ENCODE measurements at regions not wholly inside any gene's neighbourhood (a gene's known extent, or its start where the extent isn't known, plus 50 kb on each side); places are given as distances from the start of the nearest gene placed in this dataset.

GRCh38 chrX:129230168-129230567 lies 293.1 kb downstream of the SMARCA1 start:
- ChIA-PET POLR2A (no interaction called here), CTCF (no interaction called here)
- no peak for TF ChIP-seq ZNF384 (IDR thresholded peaks at IDR 0.05)
- no peak for TF ChIP-seq FOXK2 (IDR thresholded peaks at IDR 0.05)
- no peak for TF ChIP-seq L3MBTL2 (conservative IDR thresholded peaks at IDR 0.05)
- no peak for TF ChIP-seq CTBP1 (IDR thresholded peaks at IDR 0.05; ENCODE audit: borderline replicate concordance)
- no peak for TF ChIP-seq TARDBP (IDR thresholded peaks at IDR 0.05)
- no peak for TF ChIP-seq HDGF (IDR thresholded peaks at IDR 0.05; ENCODE audit: borderline replicate concordance)
- TF ChIP-seq FOXM1 (IDR thresholded peaks at IDR 0.05; ENCODE audit: borderline replicate concordance), result no peak
- TF ChIP-seq, protein P1, sequence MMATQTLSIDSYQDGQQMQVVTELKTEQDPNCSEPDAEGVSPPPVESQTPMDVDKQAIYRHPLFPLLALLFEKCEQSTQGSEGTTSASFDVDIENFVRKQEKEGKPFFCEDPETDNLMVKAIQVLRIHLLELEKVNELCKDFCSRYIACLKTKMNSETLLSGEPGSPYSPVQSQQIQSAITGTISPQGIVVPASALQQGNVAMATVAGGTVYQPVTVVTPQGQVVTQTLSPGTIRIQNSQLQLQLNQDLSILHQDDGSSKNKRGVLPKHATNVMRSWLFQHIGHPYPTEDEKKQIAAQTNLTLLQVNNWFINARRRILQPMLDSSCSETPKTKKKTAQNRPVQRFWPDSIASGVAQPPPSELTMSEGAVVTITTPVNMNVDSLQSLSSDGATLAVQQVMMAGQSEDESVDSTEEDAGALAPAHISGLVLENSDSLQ (IDR thresholded peaks at IDR 0.05), result no peak
- TF ChIP-seq NFRKB (IDR thresholded peaks at IDR 0.05), result no peak
- no peak for TF ChIP-seq FOXA1 (IDR thresholded peaks at IDR 0.05)
- TF ChIP-seq BHLHE40 (IDR thresholded peaks at IDR 0.05; ENCODE audit: borderline replicate concordance), result no peak
- DNase-seq (ENCODE audit: extremely low spot score), result no peak

DNA sequence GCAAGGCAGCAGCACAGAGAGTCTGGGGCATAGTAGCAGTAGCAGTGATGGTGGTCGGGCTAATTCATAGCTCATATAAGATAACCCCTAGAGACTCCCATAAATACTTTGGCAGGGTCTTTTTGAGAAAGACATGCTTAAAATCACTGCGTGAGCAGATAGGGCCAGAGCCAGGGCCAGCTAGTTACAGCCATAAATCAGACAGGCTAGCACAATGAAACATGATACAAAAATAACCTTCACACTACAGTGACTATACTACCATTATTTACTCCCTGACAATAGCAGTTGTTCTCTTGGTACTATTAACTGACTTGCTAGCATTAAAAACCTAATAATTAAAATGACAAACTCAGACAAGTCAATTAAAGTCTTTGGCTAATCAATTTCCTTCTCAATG lies 295.9 kb downstream of the SMARCA1 start:
- POLR2A ChIA-PET, result no interaction called here
- no peak for DNase-seq (ENCODE audit: extremely low spot score)
- no peak for TF ChIP-seq CTBP1 (IDR thresholded peaks at IDR 0.05; ENCODE audit: borderline replicate concordance)
- TF ChIP-seq, protein P1 (IDR thresholded peaks at IDR 0.05), result peak; percentile 73
- no peak for TF ChIP-seq ZNF384 (IDR thresholded peaks at IDR 0.05)
- TF ChIP-seq FOXA1 (IDR thresholded peaks at IDR 0.05), result no peak
- CTCF ChIA-PET, result no interaction called here

DNA sequence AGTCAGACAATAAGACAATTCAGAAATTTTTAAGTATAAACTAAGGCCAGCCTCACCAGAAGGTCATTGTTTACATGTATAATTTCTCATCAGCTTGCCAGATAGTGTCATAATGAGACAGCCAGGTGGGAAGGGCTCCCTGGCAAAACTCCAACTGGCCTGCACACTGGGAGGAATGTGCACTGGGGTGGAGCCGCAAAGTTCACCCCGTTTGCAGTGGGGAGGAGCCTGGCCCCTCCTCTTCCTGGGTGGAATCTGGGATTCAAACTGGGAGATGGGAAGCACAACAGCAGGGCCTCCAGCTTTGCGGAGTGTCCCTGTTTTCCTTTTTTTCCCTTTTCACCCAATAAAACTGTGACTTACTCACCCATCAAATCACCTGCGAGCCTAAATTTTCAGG lies 329.9 kb downstream of the SMARCA1 start:
- CTCF ChIA-PET, result no interaction called here
- DNase-seq (ENCODE audit: extremely low spot score), result no peak
- TF ChIP-seq SP1 (IDR thresholded peaks at IDR 0.05), result no peak
- TF ChIP-seq TARDBP (IDR thresholded peaks at IDR 0.05), result no peak
- POLR2A ChIA-PET, result no interaction called here

DNA sequence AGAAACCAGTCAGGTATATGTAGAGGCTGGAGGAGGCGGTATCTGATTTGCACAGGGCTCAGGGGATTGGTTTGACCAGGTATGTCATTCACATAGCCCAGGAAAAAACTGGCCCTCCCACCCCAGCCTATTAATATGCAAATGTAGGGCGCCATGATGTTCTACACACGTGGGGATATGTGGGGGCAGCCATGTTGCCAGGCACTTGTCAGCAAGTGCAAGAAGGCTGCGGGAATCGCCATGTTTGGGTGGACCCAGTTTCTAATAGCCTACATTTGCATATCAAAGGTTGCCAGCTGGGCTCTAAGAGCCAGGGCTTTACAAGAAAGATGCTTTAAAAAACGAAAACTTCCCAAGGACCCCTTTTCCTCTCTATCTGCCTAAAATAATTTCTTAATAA lies 335.1 kb downstream of the SMARCA1 start:
- ChIA-PET POLR2A (no interaction called here), CTCF (no interaction called here)
- no peak for DNase-seq (ENCODE audit: extremely low spot score)

DNA sequence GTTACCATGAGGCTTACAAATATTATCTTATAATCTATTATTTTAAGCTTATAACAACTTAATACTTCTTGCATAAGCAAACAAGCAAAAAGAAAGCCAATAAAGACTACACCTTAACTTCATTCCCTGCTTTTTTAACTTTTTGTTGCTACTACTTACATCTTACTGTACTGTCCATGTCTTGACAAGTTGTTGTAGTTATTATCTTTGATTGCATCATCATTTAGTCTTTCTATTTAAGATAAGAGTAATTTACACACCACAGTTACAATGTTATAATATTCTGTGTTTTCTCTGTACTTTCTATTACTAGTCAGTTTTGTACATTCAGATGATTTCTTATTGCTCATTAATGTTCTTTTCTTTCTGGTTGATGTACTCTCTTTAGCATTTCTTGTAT lies 346.6 kb downstream of the SMARCA1 start:
- CTCF ChIA-PET, result no interaction called here
- POLR2A ChIA-PET, result no interaction called here
- TF ChIP-seq BHLHE40 (IDR thresholded peaks at IDR 0.05; ENCODE audit: borderline replicate concordance) (no peak), SUZ12 (IDR thresholded peaks at IDR 0.05) (no peak), SP1 (IDR thresholded peaks at IDR 0.05) (no peak), ZNF384 (IDR thresholded peaks at IDR 0.05) (no peak), HDGF (IDR thresholded peaks at IDR 0.05; ENCODE audit: borderline replicate concordance) (no peak), FOXK2 (IDR thresholded peaks at IDR 0.05) (no peak), L3MBTL2 (conservative IDR thresholded peaks at IDR 0.05) (no peak), CTBP1 (IDR thresholded peaks at IDR 0.05; ENCODE audit: borderline replicate concordance) (no peak), ELF4 (IDR thresholded peaks at IDR 0.05) (no peak), NFRKB (IDR thresholded peaks at IDR 0.05) (no peak), TARDBP (IDR thresholded peaks at IDR 0.05) (no peak), FOXM1 (IDR thresholded peaks at IDR 0.05; ENCODE audit: borderline replicate concordance) (no peak), LEF1 (IDR thresholded peaks at IDR 0.05; ENCODE audit: borderline replicate concordance) (no peak), FOXA1 (IDR thresholded peaks at IDR 0.05) (no peak)
- TF ChIP-seq, protein P1 (IDR thresholded peaks at IDR 0.05), result no peak
- no peak for DNase-seq (ENCODE audit: extremely low spot score)

More for the DNA sequence above, 335.1 kb downstream of the SMARCA1 start:
- TF ChIP-seq FOXM1 (IDR thresholded peaks at IDR 0.05; ENCODE audit: borderline replicate concordance) (no peak), CTBP1 (IDR thresholded peaks at IDR 0.05; ENCODE audit: borderline replicate concordance) (no peak), ARNT (IDR thresholded peaks at IDR 0.05) (no peak), ZNF384 (IDR thresholded peaks at IDR 0.05) (no peak), HDGF (IDR thresholded peaks at IDR 0.05; ENCODE audit: borderline replicate concordance) (no peak), NFRKB (IDR thresholded peaks at IDR 0.05) (no peak), ELF4 (IDR thresholded peaks at IDR 0.05) (no peak), FOXA1 (IDR thresholded peaks at IDR 0.05) (no peak), TARDBP (IDR thresholded peaks at IDR 0.05) (no peak), BHLHE40 (IDR thresholded peaks at IDR 0.05; ENCODE audit: borderline replicate concordance) (no peak), SUZ12 (IDR thresholded peaks at IDR 0.05) (no peak)
- TF ChIP-seq, protein P1 (IDR thresholded peaks at IDR 0.05), result no peak

- DNase-seq (ENCODE audit: extremely low spot score), result no peak
- ChIA-PET CTCF (no interaction called here), POLR2A (no interaction called here)
- TF ChIP-seq FOXA1 (IDR thresholded peaks at IDR 0.05) (no peak), LEF1 (IDR thresholded peaks at IDR 0.05; ENCODE audit: borderline replicate concordance) (no peak), TARDBP (IDR thresholded peaks at IDR 0.05) (no peak), CTBP1 (IDR thresholded peaks at IDR 0.05; ENCODE audit: borderline replicate concordance) (no peak), NFRKB (IDR thresholded peaks at IDR 0.05) (no peak), SUZ12 (IDR thresholded peaks at IDR 0.05) (no peak), FOXK2 (IDR thresholded peaks at IDR 0.05) (no peak), SP1 (IDR thresholded peaks at IDR 0.05) (no peak), ELF4 (IDR thresholded peaks at IDR 0.05) (no peak), HDGF (IDR thresholded peaks at IDR 0.05; ENCODE audit: borderline replicate concordance) (no peak), BHLHE40 (IDR thresholded peaks at IDR 0.05; ENCODE audit: borderline replicate concordance) (no peak), FOXM1 (IDR thresholded peaks at IDR 0.05; ENCODE audit: borderline replicate concordance) (no peak), ARNT (IDR thresholded peaks at IDR 0.05) (no peak)
- TF ChIP-seq, protein P1 (IDR thresholded peaks at IDR 0.05), result no peak
Observed at GRCh38 chrX:129161108-129161507, 362.2 kb downstream of the SMARCA1 start.

Data from HEK293T (cell line).